Smooth muscle cell (in vitro differentiated cells): ENCODE measurements at regions not wholly inside any gene's neighbourhood (a gene's known extent, or its start where the extent isn't known, plus 50 kb on each side); places are given as distances from the start of the nearest gene placed in this dataset.

Experiments used
- DNase-seq: peaks from one replicate; lab custom pipeline; 2025; ENCODE audit not compliant: unreplicated experiment; lab: John Stamatoyannopoulos, UW
- H2AFZ ChIP-seq: fragments of 200-600 bp; sonication (generic); 2 replicates; pipeline ENCODE4 v1.6.0; 2016; ENCODE audit warnings: antibody characterized with exemption, low read depth, mild to moderate bottlenecking
- H3F3A ChIP-seq: fragments of 200-600 bp; sonication (generic); 2 replicates; pipeline ENCODE4 v1.6.0; 2017; ENCODE audit warnings: antibody characterized with exemption, low read depth
- H3K27ac ChIP-seq: fragments of 200-600 bp; sonication (generic); 2 replicates; pipeline ENCODE4 v1.5.1; 2016; ENCODE audit warnings: low read depth, mild to moderate bottlenecking
- H3K27me3 ChIP-seq: fragments of 200-600 bp; sonication (generic); 2 replicates; pipeline ENCODE4 v1.6.1; 2016; ENCODE audit warnings: low read depth, mild to moderate bottlenecking
- H3K36me3 ChIP-seq: fragments of 200-600 bp; sonication (generic); 2 replicates; pipeline ENCODE4 v1.5.1; 2016; ENCODE audit warnings: low read depth
- H3K4me1 ChIP-seq: fragments of 200-600 bp; sonication (generic); 2 replicates; pipeline ENCODE4 v1.5.1; 2016; ENCODE audit warnings: low read depth
- H3K4me2 ChIP-seq: fragments of 200-600 bp; sonication (generic); 2 replicates; pipeline ENCODE4 v1.6.0; 2016; ENCODE audit warnings: mild to moderate bottlenecking
- H3K4me3 ChIP-seq: fragments of 200-600 bp; sonication (generic); 2 replicates; pipeline ENCODE4 v1.5.1; 2016; ENCODE audit warnings: mild to moderate bottlenecking
- H3K79me2 ChIP-seq: fragments of 200-600 bp; sonication (generic); 2 replicates; pipeline ENCODE4 v1.6.0; 2016; ENCODE audit warnings: low read depth, mild to moderate bottlenecking
- H3K9ac ChIP-seq: fragments of 200-600 bp; sonication (generic); 2 replicates; pipeline ENCODE4 v1.6.0; 2016; ENCODE audit warnings: low read depth
- H3K9me3 ChIP-seq: fragments of 200-600 bp; sonication (generic); replicated peaks from 2 replicates; pipeline ENCODE4 v1.5.1; 2016; ENCODE audit warnings: low read depth
- H4K20me1 ChIP-seq: fragments of 200-600 bp; sonication (generic); 2 replicates; pipeline ENCODE4 v1.6.0; 2016; ENCODE audit warnings: low read depth
- WGBS: methylation state at CpG from one replicate; pipeline ENCODE4 v1.1.7; 2016; ENCODE audit warnings: low lambda C conversion rate; 5-methylcytosine and 5-hydroxymethylcytosine counted together
- TF ChIP-seq, protein P1 (sequence below): fragments of 200-600 bp; sonication (generic); IDR thresholded peaks from 2 replicates; pipeline ENCODE4 v1.5.1; 2017; ENCODE audit warnings: borderline replicate concordance, mild to moderate bottlenecking, antibody characterized with exemption; ENCODE audit not compliant: insufficient read depth, poor library complexity, severe bottlenecking

- Histone ChIP-seq H3K4me1 (peaks cover 6% of the 10 kb centered on the region), H3K36me3 (no peaks in the 10 kb centered on the region), H4K20me1 (no peaks in the 10 kb centered on the region), H3K27ac (no peak overlapping the region), H3K27me3 (no peaks in the 10 kb centered on the region), H2AFZ (no peak overlapping the region), H3K79me2 (no peaks in the 10 kb centered on the region), H3K9ac (no peak overlapping the region), H3K9me3 (no peaks in the 10 kb centered on the region), H3K4me3 (no peak overlapping the region), H3F3A (no peaks in the 10 kb centered on the region), H3K4me2 (no peak overlapping the region)
- DNase-seq: no peak
- 90% methylated on average over 7 of the region's 7 CpGs for WGBS
- TF ChIP-seq, protein P1, sequence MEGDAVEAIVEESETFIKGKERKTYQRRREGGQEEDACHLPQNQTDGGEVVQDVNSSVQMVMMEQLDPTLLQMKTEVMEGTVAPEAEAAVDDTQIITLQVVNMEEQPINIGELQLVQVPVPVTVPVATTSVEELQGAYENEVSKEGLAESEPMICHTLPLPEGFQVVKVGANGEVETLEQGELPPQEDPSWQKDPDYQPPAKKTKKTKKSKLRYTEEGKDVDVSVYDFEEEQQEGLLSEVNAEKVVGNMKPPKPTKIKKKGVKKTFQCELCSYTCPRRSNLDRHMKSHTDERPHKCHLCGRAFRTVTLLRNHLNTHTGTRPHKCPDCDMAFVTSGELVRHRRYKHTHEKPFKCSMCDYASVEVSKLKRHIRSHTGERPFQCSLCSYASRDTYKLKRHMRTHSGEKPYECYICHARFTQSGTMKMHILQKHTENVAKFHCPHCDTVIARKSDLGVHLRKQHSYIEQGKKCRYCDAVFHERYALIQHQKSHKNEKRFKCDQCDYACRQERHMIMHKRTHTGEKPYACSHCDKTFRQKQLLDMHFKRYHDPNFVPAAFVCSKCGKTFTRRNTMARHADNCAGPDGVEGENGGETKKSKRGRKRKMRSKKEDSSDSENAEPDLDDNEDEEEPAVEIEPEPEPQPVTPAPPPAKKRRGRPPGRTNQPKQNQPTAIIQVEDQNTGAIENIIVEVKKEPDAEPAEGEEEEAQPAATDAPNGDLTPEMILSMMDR: no peak
Observed at GRCh38 chr3:16790432-16791400, 94.0 kb upstream of the PLCL2 start.

DNA sequence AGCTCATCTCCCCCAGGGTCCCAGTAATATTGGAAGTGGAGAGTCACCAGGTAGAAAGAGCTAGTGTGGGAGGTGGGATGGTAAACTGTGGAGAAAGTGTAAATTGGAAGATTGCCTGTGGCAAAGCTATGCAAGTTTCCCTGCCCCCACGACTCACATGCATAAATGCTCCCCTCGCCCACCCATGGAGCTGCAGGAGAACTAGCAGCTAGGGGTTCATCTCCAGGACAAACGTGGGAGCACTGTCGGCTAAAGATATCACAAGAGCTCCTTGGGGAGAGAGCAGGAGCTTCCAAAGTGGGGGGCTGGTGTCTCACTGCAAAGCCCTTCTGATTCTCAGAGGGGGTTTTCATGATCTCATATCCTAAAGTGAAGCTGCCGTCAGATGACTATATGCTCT lies 91.4 kb upstream of the PLCL2 start:
- Histone ChIP-seq H3K36me3 (no peaks in the 10 kb centered on the region), H3K79me2 (no peaks in the 10 kb centered on the region), H3F3A (no peaks in the 10 kb centered on the region), H2AFZ (no peak overlapping the region), H3K4me1 (peaks cover 6% of the 10 kb centered on the region), H3K9ac (no peak overlapping the region), H3K27ac (no peak overlapping the region), H3K27me3 (no peaks in the 10 kb centered on the region), H3K4me2 (no peak overlapping the region), H3K9me3 (no peaks in the 10 kb centered on the region), H3K4me3 (no peak overlapping the region), H4K20me1 (no peaks in the 10 kb centered on the region)
- TF ChIP-seq, protein P1: no peak
- no peak for DNase-seq
- 67% methylated on average over 5 of the region's 5 CpGs for WGBS

DNA sequence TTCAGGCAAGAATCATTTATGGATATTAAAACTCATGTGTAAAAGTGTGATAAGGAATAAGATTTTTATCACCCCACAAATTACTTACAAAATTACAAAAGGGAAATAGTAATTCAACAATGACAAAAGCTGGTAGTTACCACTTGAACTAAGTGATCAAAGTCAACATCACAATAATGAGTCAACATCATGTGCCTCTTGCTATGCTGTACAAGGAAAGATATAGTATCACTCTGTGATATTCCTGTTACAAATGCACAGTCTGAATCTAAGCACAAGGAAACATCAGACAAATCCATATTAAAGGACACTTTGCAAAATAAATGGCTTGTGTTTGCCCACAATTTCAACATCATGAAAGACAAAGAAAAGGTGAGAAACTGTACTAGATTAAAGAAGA lies 90.5 kb upstream of the PLCL2 start:
- H3F3A ChIP-seq: no peaks in the 10 kb centered on the region
- H3K9ac ChIP-seq: no peak overlapping the region
- no peak overlapping the region for H3K27ac ChIP-seq
- DNase-seq: no peak
- H3K4me2 ChIP-seq: no peak overlapping the region
- H2AFZ ChIP-seq: no peak overlapping the region
- no peaks in the 10 kb centered on the region for H4K20me1 ChIP-seq
- H3K4me1 ChIP-seq: peaks cover 6% of the 10 kb centered on the region
- H3K36me3 ChIP-seq: no peaks in the 10 kb centered on the region
- no peaks in the 10 kb centered on the region for H3K79me2 ChIP-seq
- no peak overlapping the region for H3K4me3 ChIP-seq
- no peaks in the 10 kb centered on the region for H3K9me3 ChIP-seq
- TF ChIP-seq, protein P1: no peak
- no peaks in the 10 kb centered on the region for H3K27me3 ChIP-seq

DNA sequence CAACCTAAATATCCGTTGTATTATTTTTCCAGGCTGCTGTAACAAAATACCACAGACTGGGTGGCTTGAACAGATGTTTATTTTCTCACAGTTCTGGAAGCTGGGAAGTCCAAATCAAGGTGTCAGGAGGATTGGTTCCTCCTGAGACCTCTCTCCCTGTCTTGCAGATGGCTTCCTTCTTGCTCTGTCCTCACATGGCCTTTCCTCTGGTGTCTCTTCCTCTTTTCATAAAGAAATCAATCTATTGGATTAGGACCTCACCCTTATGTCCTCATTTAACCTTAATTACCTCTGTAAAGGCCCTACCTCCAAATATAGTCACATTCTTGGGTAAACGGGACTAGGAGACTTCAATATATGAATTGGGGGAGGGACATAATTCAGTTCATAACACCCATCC lies 89.2 kb upstream of the PLCL2 start:
- no peak overlapping the region for H3K27ac ChIP-seq
- H3K27me3 ChIP-seq: no peaks in the 10 kb centered on the region
- H3K9ac ChIP-seq: no peak overlapping the region
- no peaks in the 10 kb centered on the region for H3F3A ChIP-seq
- H4K20me1 ChIP-seq: no peaks in the 10 kb centered on the region
- no peak overlapping the region for H2AFZ ChIP-seq
- TF ChIP-seq, protein P1: no peak
- no peaks in the 10 kb centered on the region for H3K36me3 ChIP-seq
- H3K79me2 ChIP-seq: no peaks in the 10 kb centered on the region
- no peak overlapping the region for H3K4me3 ChIP-seq
- DNase-seq: no peak
- no peak overlapping the region for H3K4me2 ChIP-seq
- H3K4me1 ChIP-seq: peaks cover 1% of the 10 kb centered on the region
- no peaks in the 10 kb centered on the region for H3K9me3 ChIP-seq
- 83% methylated on average over 2 of the region's 2 CpGs for WGBS
